ENCODE measurements at regions not wholly inside any gene's neighbourhood (a gene's known extent, or its start where the extent isn't known, plus 50 kb on each side); places are given as distances from the start of the nearest gene placed in this dataset.
"Not testable (repeated sequence)": the region's sequence is repeated elsewhere in the genome, so short reads cannot be mapped to it uniquely, and the experiment has no call there.

- intact Hi-C loops (cut with micrococcal nuclease): no loop called here
These were observed 633.7 kb downstream of the MECOM start for GRCh38 chr3:169029674-169030285.

GRCh38 chr3:169028716-169029115 is 634.8 kb downstream of the MECOM start:
- intact Hi-C loops (cut with micrococcal nuclease): no loop called here

- intact Hi-C loops (cut with micrococcal nuclease): no loop called here
These were observed 636.8 kb downstream of the MECOM start for GRCh38 chr3:169026543-169027182.

GRCh38 chr3:169022457-169022856 is 641.1 kb downstream of the MECOM start:
- intact Hi-C loops (cut with micrococcal nuclease): no loop called here

GRCh38 chr3:169020371-169020770 is 643.1 kb downstream of the MECOM start:
- intact Hi-C loops (cut with micrococcal nuclease): no loop called here

GRCh38 chr3:169009453-169009852 is 654.1 kb downstream of the MECOM start:
- intact Hi-C loops (cut with micrococcal nuclease): no loop called here

GRCh38 chr3:169008776-169009358 is 654.6 kb downstream of the MECOM start:
- intact Hi-C loops (cut with micrococcal nuclease): no loop called here

GRCh38 chr3:169007145-169007544 is 656.4 kb downstream of the MECOM start:
- intact Hi-C loops (cut with micrococcal nuclease): no loop called here

GRCh38 chr3:169006398-169006797 is 657.1 kb downstream of the MECOM start:
- intact Hi-C loops (cut with micrococcal nuclease): not testable (repeated sequence)

GRCh38 chr3:169002689-169003088 is 660.8 kb downstream of the MECOM start:
- intact Hi-C loops (cut with micrococcal nuclease): no loop called here

- intact Hi-C loops (cut with micrococcal nuclease): no loop called here
These were observed 664.7 kb downstream of the MECOM start for GRCh38 chr3:168998792-168999191.

- intact Hi-C loops (cut with micrococcal nuclease): no loop called here
These were observed 666.0 kb downstream of the MECOM start for GRCh38 chr3:168997488-168997887.

GRCh38 chr3:168996622-168997021 is 666.9 kb downstream of the MECOM start:
- intact Hi-C loops (cut with micrococcal nuclease): no loop called here

GRCh38 chr3:168995129-168995528 is 668.4 kb downstream of the MECOM start:
- intact Hi-C loops (cut with micrococcal nuclease): no loop called here

GRCh38 chr3:168991803-168992202 is 671.7 kb downstream of the MECOM start:
- intact Hi-C loops (cut with micrococcal nuclease): no loop called here

GRCh38 chr3:168990621-168991020 is 672.9 kb downstream of the MECOM start:
- intact Hi-C loops (cut with micrococcal nuclease): no loop called here

GRCh38 chr3:168990134-168990533 is 673.4 kb downstream of the MECOM start:
- intact Hi-C loops (cut with micrococcal nuclease): no loop called here

- intact Hi-C loops (cut with micrococcal nuclease): no loop called here
These were observed 674.1 kb downstream of the MECOM start for GRCh38 chr3:168989396-168989795.

- intact Hi-C loops (cut with micrococcal nuclease): no loop called here
These were observed 674.7 kb downstream of the MECOM start for GRCh38 chr3:168988853-168989252.

- intact Hi-C loops (cut with micrococcal nuclease): no loop called here
These were observed 678.6 kb downstream of the MECOM start for GRCh38 chr3:168984872-168985271.

GRCh38 chr3:168983046-168983445 is 680.5 kb downstream of the MECOM start:
- intact Hi-C loops (cut with micrococcal nuclease): no loop called here

GRCh38 chr3:168981396-168981795 is 682.1 kb downstream of the MECOM start:
- intact Hi-C loops (cut with micrococcal nuclease): no loop called here
